ENCODE measurements at regions not wholly inside any gene's neighbourhood (a gene's known extent, or its start where the extent isn't known, plus 50 kb on each side); places are given as distances from the start of the nearest gene placed in this dataset.

DNA sequence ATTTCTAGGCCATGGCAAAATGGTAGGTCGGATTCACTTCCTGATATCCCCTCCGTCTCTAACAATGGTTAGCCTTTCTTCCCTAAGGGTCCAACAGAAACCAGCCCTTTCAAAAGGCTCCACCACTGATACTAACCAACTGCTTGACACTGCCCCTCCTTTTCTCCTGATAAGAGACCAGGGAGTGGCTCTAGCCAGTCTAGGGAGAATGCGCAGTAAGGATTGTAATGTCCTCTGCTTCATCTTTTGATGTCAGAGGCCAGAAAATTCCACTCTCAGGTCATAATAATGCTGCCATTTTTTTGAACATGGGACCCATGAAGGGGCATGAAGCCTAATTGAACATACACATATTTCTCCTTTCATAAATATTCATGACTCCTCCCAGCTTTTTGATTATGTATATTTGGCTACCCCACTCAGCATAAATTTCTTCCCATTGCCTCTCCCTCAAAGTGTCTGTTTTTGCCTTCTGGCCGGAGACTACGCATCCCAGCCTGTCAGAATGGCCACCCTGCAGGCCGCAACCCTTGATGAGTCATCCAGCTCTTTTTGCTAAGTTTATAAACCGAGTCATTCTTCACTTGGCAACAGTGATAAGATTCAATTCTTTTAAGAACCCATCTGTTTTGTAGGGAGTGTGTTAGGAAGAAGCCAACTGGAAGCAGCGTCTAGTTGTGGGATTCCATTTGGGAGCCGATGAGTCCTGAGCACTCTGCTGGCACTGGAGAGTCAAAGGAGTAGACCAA lies 189.0 kb upstream of the MCTP2 start:
- Histone ChIP-seq H3K36me3 (replicated peaks in 1 of 2; ENCODE audit: insufficient read depth in 1 of 2, low read depth in 2 of 2) (no peaks in the 10 kb centered on the region), H3K27ac (no peak overlapping the region), H3K9me3 (no peaks in the 10 kb centered on the region), H3K4me1 (no peaks in the 10 kb centered on the region), H3K27me3 (no peaks in the 10 kb centered on the region), H3K4me3 (no peak overlapping the region)
- TF ChIP-seq, protein P1, sequence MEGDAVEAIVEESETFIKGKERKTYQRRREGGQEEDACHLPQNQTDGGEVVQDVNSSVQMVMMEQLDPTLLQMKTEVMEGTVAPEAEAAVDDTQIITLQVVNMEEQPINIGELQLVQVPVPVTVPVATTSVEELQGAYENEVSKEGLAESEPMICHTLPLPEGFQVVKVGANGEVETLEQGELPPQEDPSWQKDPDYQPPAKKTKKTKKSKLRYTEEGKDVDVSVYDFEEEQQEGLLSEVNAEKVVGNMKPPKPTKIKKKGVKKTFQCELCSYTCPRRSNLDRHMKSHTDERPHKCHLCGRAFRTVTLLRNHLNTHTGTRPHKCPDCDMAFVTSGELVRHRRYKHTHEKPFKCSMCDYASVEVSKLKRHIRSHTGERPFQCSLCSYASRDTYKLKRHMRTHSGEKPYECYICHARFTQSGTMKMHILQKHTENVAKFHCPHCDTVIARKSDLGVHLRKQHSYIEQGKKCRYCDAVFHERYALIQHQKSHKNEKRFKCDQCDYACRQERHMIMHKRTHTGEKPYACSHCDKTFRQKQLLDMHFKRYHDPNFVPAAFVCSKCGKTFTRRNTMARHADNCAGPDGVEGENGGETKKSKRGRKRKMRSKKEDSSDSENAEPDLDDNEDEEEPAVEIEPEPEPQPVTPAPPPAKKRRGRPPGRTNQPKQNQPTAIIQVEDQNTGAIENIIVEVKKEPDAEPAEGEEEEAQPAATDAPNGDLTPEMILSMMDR (IDR thresholded peaks at IDR 0.05) = no peak
- TF ChIP-seq POLR2A (IDR thresholded peaks at IDR 0.05) = no peak
- WGBS, 2 donors = 77 to 79% methylated on average over 9 of the region's 9 CpGs
- no peak for DNase-seq
- intact Hi-C loops (cut with DNase I) = no loop called here
- no peak for ATAC-seq

DNA sequence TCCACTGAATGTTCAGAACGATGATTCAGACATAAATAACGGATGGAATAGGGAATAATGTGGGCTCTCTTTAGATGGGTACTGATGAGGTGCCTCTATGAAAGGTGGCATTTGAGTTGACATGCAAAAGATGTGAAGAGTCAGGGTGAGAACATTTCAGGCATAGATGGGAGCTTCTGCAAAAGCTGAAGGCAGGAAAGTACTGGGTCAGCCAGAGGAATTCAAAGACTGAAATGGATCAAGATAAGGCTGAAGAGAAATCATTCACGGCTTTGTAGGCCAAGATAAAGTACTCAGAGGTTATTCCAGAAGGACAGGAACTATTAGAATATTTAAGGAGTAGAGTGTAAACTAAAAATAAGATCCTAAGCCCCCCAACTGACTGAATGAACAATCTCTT lies 189.6 kb upstream of the MCTP2 start:
- WGBS, 2 donors = 43 to 56% methylated on average over 3 of the region's 3 CpGs
- Histone ChIP-seq H3K27ac (no peak overlapping the region), H3K4me3 (no peak overlapping the region), H3K27me3 (no peaks in the 10 kb centered on the region), H3K36me3 (replicated peaks in 1 of 2; ENCODE audit: insufficient read depth in 1 of 2, low read depth in 2 of 2) (no peaks in the 10 kb centered on the region), H3K4me1 (no peaks in the 10 kb centered on the region), H3K9me3 (no peaks in the 10 kb centered on the region)
- TF ChIP-seq POLR2A (IDR thresholded peaks at IDR 0.05) = no peak
- TF ChIP-seq, protein P1 (IDR thresholded peaks at IDR 0.05) = no peak
- DNase-seq (no peak), ATAC-seq (no peak)
- intact Hi-C loops (cut with DNase I) = no loop called here

DNA sequence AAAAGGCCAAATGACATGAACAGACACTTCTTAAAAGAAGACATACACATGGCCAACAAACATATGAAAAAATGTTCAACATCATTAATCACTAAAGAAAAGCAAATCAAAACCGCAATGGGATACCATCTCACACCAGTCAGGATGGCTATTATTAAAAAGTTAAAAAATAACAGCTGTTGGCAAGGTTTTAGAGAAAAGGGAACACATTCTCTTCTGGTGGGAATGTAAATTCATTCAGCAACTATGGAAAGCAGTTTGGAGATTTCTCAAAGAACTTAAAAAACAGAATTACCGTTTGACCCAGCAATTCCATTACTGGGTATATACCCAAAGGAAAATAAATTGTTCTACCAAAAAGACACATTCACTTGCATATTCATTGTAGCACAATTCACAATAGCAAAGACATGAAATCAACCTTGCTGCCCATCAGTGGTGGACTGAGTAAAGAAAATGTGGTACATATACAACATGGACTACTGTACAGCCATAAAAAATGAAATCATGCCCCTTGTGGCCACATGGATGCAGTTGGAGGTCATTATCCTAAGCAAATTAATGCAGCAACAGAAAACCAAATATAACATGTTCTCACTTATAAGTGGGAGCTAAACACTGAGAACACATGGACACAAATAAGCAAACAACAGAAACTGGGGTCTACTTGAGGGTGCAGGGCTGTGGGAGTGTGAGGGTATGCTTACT lies 190.7 kb upstream of the MCTP2 start:
- H3K27ac ChIP-seq = no peak overlapping the region
- TF ChIP-seq POLR2A (IDR thresholded peaks at IDR 0.05) = no peak
- TF ChIP-seq, protein P1 (IDR thresholded peaks at IDR 0.05) = no peak
- H3K27me3 ChIP-seq = no peaks in the 10 kb centered on the region
- no peak overlapping the region for H3K4me3 ChIP-seq
- 59 to 68% methylated on average over 2 of the region's 2 CpGs for WGBS, 2 donors
- no peak for ATAC-seq
- H3K36me3 ChIP-seq (replicated peaks in 1 of 2; ENCODE audit: insufficient read depth in 1 of 2, low read depth in 2 of 2) = no peaks in the 10 kb centered on the region
- H3K4me1 ChIP-seq = no peaks in the 10 kb centered on the region
- DNase-seq = no peak
- no peaks in the 10 kb centered on the region for H3K9me3 ChIP-seq
- intact Hi-C loops (cut with DNase I) = no loop called here

DNA sequence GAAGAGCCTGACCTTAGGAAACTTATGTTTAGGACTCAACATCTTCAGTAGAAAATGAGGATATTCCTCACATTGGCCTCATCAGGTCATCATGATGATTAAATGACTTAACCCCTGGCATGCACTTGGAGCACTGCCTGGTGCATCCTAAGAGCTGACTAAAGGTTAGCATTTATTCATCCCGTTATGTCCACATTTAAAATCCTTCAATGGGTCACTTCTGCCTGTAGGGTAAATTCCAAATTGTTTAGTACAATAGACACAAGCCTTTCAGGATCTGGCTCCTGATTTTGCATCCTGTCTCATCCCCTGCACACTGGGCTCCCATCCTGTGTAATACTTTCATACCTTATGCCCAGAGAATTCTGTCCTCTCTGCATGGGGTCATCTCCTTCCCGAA lies 195.2 kb upstream of the MCTP2 start:
- Histone ChIP-seq H3K4me3 (no peak overlapping the region), H3K27ac (no peak overlapping the region), H3K4me1 (no peaks in the 10 kb centered on the region), H3K9me3 (no peaks in the 10 kb centered on the region), H3K27me3 (no peaks in the 10 kb centered on the region), H3K36me3 (replicated peaks in 1 of 2; ENCODE audit: insufficient read depth in 1 of 2, low read depth in 2 of 2) (no peaks in the 10 kb centered on the region)
- ATAC-seq (no peak), DNase-seq (no peak)
- intact Hi-C loops (cut with DNase I) = no loop called here
- TF ChIP-seq, protein P1 (IDR thresholded peaks at IDR 0.05) = no peak
- no peak for TF ChIP-seq POLR2A (IDR thresholded peaks at IDR 0.05)
- 49 to 72% methylated on average over 2 of the region's 2 CpGs for WGBS, 2 donors

DNA sequence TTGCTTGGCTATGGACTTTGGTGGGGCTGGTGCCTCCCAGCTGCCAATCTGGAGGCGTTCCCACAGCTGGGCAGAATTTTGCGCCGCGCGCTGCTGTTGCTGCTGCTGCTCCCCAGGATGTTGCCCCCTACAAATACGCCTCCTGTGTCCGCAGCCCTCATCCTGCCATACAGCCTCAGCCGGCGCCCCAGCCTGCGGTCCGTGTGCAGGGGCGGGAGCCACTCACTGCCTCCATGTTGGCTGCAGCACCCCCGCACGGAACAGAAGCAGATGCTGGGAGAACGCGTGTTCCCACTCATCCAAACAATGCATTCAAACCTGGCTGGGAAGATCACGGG lies 197.7 kb upstream of the MCTP2 start:
- DNase-seq (no peak), ATAC-seq (no peak)
- WGBS, 2 donors = 80 to 89% methylated on average over 3 to 17 of the region's 17 CpGs
- H3K9me3 ChIP-seq = no peaks in the 10 kb centered on the region
- intact Hi-C loops (cut with DNase I) = no loop called here
- TF ChIP-seq POLR2A (IDR thresholded peaks at IDR 0.05) = no peak
- TF ChIP-seq, protein P1 (IDR thresholded peaks at IDR 0.05) = no peak
- H3K36me3 ChIP-seq (replicated peaks in 1 of 2; ENCODE audit: insufficient read depth in 1 of 2, low read depth in 2 of 2) = no peaks in the 10 kb centered on the region
- no peaks in the 10 kb centered on the region for H3K4me1 ChIP-seq
- no peak overlapping the region for H3K27ac ChIP-seq
- no peaks in the 10 kb centered on the region for H3K27me3 ChIP-seq
- H3K4me3 ChIP-seq = no peak overlapping the region
